Hypothalamus (tissue), 51 donors: ENCODE measurements at regions not wholly inside any gene's neighbourhood (a gene's known extent, or its start where the extent isn't known, plus 50 kb on each side); places are given as distances from the start of the nearest gene placed in this dataset.
"Not testable (repeated sequence)": the region's sequence is repeated elsewhere in the genome, so short reads cannot be mapped to it uniquely, and the experiment has no call there.

Experiments used
- DNase-seq, 51 donors: peaks; one replicate each; lab custom pipeline; 2025; lab: John Stamatoyannopoulos, UW

- DNase-seq, result peak in 26 of 51 donors; percentile 0 to 37 (median 4)
Measured at GRCh38 chrX:155819966-155820491, 61.1 kb upstream of the VAMP7 start.

- no peak for DNase-seq
Measured at GRCh38 chrX:155819525-155819924, 61.6 kb upstream of the VAMP7 start.

GRCh38 chrX:155814391-155814790 lies 66.8 kb upstream of the VAMP7 start:
- not testable (repeated sequence) for DNase-seq

GRCh38 chrX:155779831-155780230 lies 101.3 kb upstream of the VAMP7 start:
- no peak for DNase-seq

GRCh38 chrX:155778844-155779553 lies 102.1 kb upstream of the VAMP7 start:
- DNase-seq, result no peak

GRCh38 chrX:155774387-155774786 lies 106.8 kb upstream of the VAMP7 start:
- DNase-seq, result no peak

- peak in 5 of 51 donors; percentile 0 to 5 (median 3) for DNase-seq
Measured at GRCh38 chrX:155767876-155768769, 113.0 kb upstream of the VAMP7 start.

- peak in 21 of 51 donors; percentile 1 to 49 (median 12) for DNase-seq
Measured at GRCh38 chrX:155767051-155767875, 113.9 kb upstream of the VAMP7 start.

- no peak for DNase-seq
Measured at GRCh38 chrX:155766321-155766720, 114.8 kb upstream of the VAMP7 start.

GRCh38 chrX:155761185-155761584 lies 120.0 kb upstream of the VAMP7 start:
- no peak for DNase-seq

- DNase-seq, result no peak
Measured at GRCh38 chrX:155757046-155757759, 123.9 kb upstream of the VAMP7 start.

GRCh38 chrX:155755706-155756337 lies 125.3 kb upstream of the VAMP7 start:
- DNase-seq, result no peak

- DNase-seq, result no peak
Measured at GRCh38 chrX:155751131-155751530, 130.0 kb upstream of the VAMP7 start.

GRCh38 chrX:155747520-155747919 lies 133.6 kb upstream of the VAMP7 start:
- no peak for DNase-seq

- DNase-seq, result no peak
Measured at GRCh38 chrX:155745792-155746191, 133.0 kb upstream of the TMLHE start.

GRCh38 chrX:155744534-155744933 lies 131.8 kb upstream of the TMLHE start:
- no peak for DNase-seq

GRCh38 chrX:155728335-155728734 lies 115.6 kb upstream of the TMLHE start:
- not testable (repeated sequence) for DNase-seq

GRCh38 chrX:155718972-155719586 lies 106.3 kb upstream of the TMLHE start:
- no peak for DNase-seq

- no peak for DNase-seq
Measured at GRCh38 chrX:155715141-155715540, 102.4 kb upstream of the TMLHE start.
